Transverse colon (tissue), 3 donors: ENCODE measurements at regions not wholly inside any gene's neighbourhood (a gene's known extent, or its start where the extent isn't known, plus 50 kb on each side); places are given as distances from the start of the nearest gene placed in this dataset.
"Not testable (repeated sequence)": the region's sequence is repeated elsewhere in the genome, so short reads cannot be mapped to it uniquely, and the experiment has no call there.

Experiments
- CTCF ChIP-seq, 5 experiments: fragments of 200-600 bp in 3 of 5; fragments of 450-650 bp in 2 of 5; sonication (generic) in 3 of 5; IDR thresholded peaks; 1 replicate in 2 of 5; 2 replicates in 3 of 5; pipeline ENCODE4 v1.5.1; 2016 to 2017; ENCODE audit warnings: antibody characterized with exemption in 5 of 5, inconsistent platforms in 3 of 5, mild to moderate bottlenecking in 2 of 5, moderate library complexity in 1 of 5
- POLR2A ChIP-seq: fragments of 450-650 bp; IDR thresholded peaks from one replicate; pipeline ENCODE4 v1.6.1; 2016; ENCODE audit warnings: antibody characterized with exemption, mild to moderate bottlenecking, moderate library complexity

DNA sequence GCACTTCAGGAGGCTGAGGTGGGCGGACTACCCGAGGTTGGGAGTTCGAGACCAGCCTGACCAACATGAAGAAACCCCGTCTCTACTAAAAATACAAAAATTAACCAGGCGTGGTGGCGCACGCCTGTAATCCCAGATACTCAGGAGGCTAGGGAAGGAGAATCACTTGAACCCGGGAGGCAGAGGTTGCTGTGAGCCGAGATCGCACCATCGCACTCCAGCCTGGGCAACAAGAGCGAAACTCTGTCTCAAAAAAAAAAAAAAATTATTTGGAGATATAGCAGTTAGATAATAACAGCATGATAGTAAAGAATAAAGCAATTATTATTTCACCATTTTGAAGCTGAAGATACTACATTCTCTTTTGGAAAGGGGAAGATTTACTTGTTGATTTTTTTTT is 345.9 kb upstream of the SPATA31A3 start:
- TF ChIP-seq CTCF (IDR thresholded peaks at IDR 0.05); POLR2A: not testable (repeated sequence)
